Left hindlimb (tissue), 1 donor: ENCODE measurements at regions not wholly inside any gene's neighbourhood (a gene's known extent, or its start where the extent isn't known, plus 50 kb on each side); places are given as distances from the start of the nearest gene placed in this dataset.

Source experiments
- DNase-seq: peaks from one replicate; pipeline ENCODE4 v3.0.0-alpha.2; 2018

DNA sequence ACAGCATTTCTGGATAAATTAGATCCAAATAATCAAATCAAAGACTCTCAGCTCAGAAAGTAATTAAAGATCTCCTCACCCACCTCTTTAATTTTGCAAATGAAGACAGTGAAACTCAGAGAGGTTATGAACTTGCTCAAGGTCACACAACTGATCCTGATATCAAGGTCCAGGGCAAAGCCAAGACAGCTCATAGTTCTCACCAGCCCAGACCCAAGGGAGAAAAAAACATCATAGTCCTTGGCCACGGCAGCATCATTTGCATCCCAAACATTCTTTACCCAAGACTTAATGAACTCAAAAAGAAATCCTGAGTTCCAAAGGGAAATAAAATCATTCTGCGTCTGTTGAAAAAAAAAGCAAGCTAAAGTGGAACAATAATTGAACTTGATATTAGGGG is 112.1 kb downstream of the DAD1 start:
- no peak for DNase-seq

GRCh38 chr14:22476005-22476751 is 112.8 kb downstream of the DAD1 start:
- no peak for DNase-seq

GRCh38 chr14:22475381-22475780 is 113.6 kb downstream of the DAD1 start:
- no peak for DNase-seq

GRCh38 chr14:22474730-22475351 is 114.2 kb downstream of the DAD1 start:
- no peak for DNase-seq

DNA sequence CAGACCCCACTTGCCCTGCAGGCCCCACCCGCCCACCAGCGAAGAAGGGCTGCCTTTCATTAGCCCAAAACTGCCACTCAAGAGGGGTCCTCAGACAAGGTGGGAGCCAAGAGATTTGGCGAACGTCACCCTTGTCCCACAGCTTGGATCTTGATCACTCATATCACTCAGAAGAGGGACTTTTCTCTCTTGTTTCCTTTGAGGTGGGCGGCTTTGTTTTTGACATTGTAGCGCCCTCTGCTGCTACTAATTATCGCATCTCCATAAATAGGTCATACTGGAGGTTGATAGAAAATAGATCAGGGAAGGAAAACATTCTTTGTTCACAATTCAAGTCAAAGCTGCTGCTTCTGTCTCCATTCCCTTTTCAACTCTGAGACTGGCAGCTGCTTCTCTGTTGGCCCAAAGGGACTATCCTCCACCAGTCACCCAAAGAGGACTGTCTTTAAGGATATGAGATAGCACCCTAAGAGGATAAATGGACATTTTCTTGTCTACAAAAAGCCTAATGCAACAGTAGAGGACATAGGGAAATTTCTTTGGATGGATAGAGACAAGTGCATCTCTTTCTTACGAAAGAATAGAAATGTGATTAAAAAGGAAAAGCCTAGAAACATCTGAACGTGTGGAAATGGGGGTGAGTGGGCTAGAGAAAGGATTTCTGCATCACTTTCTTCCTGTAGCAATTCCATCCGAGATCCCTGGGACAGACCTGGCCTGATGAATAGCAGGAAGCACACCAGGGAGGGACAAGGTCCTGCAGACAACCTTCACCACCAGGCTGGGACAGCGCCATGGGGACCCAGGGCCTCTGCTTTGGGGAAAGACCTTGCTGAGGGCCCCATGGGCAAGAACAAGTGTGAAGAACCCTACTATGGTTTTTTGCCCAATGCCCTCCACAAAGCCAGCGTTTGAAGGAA is 115.8 kb downstream of the DAD1 start:
- no peak for DNase-seq

DNA sequence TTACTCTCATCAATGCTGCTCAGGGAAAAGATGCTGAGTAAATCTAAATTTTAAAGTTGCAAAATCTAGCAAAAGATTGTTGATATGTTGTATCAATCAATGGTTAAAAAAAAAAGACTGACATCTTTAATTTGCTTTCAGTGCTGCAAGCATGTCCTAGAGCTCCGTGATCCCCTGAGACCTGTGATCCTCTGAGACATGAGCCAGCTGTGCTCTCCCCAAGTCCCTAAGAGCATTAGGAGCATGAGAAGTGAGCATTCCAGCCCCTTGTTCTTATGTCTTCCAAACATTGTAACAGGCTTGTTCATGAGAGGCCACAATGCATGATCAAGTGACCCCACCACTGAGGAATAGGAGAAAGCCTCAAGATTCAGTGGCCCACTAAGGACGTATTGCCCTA is 116.6 kb downstream of the DAD1 start:
- DNase-seq, result no peak

- DNase-seq, result no peak
Observed at GRCh38 chr14:22471545-22472121, 117.4 kb downstream of the DAD1 start.

DNA sequence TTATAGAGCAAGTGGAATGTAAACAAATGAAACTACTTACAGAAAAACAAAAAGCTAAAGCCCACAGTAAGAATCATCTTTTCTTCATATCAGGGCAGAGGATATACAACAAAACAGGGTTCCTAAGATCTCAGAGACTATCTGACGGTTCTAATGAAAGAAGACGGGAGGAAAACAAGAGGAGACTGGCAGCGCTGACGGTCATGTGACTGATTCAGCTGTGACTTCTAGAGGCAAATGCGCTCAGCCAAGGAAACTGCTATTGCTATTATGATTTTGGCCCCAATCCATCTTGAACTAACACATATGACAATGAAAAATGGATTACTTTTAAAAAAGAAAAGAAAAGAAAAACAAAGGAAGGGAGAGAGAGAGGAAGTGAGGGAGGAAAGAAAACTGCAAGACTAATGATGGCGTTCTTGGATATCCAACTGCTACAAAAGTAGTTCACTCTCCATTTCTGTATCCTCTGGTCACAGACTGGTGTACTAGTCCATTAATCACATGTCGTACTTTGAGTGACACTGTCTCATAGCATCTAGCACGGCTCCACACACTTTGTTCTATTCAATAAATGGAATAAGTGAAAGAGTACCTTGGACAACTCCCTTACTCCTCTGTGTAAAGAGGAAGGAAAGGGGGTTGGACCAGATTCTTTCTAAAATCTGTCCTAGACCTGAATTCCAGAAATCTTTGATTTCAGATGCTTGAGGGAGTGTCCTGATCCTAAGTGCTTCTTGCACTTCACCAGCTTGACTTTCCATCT is 119.3 kb downstream of the DAD1 start:
- no peak for DNase-seq

GRCh38 chr14:22468830-22469229 is 120.2 kb downstream of the DAD1 start:
- no peak for DNase-seq

GRCh38 chr14:22466491-22466890 is 122.5 kb downstream of the DAD1 start:
- no peak for DNase-seq

DNA sequence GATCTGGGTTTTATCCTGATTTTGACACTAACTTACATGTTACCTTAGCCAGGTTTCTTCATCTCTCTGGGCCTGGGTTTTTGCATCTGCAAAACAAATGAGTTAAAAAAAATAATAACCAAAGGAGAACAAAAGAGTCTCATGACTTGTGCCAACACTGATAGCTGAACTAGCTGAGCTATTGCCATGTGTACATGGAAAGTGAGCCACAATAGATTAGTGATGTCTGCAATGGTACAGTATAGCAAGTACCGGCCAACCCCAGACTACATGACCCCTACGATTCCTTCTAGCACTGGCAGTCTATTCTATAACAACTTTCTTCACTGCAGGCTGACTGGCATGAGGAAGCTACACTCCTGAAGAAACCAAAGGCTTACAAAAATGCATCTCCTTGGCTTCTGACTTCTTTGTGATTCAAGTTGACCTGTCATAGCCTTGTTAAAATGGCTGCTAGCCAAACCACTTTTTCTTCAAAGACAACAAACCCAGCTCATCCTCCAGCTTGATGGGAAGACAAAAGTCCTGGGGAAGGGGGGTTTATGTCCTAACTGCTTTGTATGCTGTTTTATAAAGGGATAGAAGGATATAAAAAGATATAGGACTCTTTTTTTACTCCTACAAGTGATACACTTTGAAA is 123.7 kb downstream of the DAD1 start:
- no peak for DNase-seq

- DNase-seq, result no peak
Observed at GRCh38 chr14:22464422-22465142, 124.4 kb downstream of the DAD1 start.

DNA sequence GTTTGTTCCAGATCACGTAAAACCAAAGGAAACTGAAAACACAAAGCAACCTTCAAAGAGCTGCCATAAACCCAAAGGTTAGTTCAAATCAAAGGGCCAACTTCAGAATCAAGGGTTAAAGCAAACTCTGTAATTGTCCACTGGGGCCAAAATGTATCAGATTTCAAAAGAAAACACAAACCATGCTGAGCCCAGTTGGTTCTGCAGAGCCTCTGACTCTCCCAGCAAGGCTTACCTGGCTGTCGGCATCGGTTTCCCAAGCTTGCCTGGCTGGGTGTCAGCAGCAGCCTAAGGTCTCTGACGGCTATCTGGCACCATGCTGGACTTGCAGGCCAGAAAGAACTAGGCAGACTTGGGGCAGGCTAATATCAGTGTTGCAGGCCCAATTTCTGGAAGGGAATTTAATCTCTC is 125.3 kb downstream of the DAD1 start:
- no peak for DNase-seq

DNA sequence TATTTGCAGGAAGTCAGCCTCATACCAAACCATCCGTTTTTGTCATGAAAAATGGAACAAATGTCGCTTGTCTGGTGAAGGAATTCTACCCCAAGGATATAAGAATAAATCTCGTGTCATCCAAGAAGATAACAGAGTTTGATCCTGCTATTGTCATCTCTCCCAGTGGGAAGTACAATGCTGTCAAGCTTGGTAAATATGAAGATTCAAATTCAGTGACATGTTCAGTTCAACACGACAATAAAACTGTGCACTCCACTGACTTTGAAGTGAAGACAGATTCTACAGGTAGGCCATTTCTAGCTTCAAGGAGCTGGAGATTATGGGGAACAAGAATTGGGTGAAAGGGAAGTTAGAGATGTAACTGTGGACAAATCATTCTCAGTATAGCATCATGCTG is 126.1 kb downstream of the DAD1 start:
- DNase-seq, result no peak

GRCh38 chr14:22460461-22461195 is 128.4 kb downstream of the DAD1 start:
- no peak for DNase-seq

GRCh38 chr14:22458737-22459136 is 130.3 kb downstream of the DAD1 start:
- no peak for DNase-seq

- DNase-seq, result no peak
Observed at GRCh38 chr14:22456998-22457594, 131.9 kb downstream of the DAD1 start.

- DNase-seq, result no peak
Observed at GRCh38 chr14:22456421-22456820, 132.6 kb downstream of the DAD1 start.

- DNase-seq, result no peak
Observed at GRCh38 chr14:22452330-22452729, 136.7 kb downstream of the DAD1 start.

GRCh38 chr14:22450266-22450665 is 138.8 kb downstream of the DAD1 start:
- no peak for DNase-seq
